BLaER1 treated with 17β-estradiol and CSF1 and Interleukin-3, amounts not matched to agents 10 nM and 100 nM (cell line): ENCODE measurements at regions not wholly inside any gene's neighbourhood (a gene's known extent, or its start where the extent isn't known, plus 50 kb on each side); places are given as distances from the start of the nearest gene placed in this dataset.
A peak's percentile ranks its signal among the peaks of the same experiment; 100 is the strongest.

Experiments used
- H3K27ac ChIP-seq, 11 experiments: shearing (Covaris generic); formaldehyde crosslinking; 2 replicates each; pipeline ENCODE4 v1.8.1; 2022
- H3K27me3 ChIP-seq, 11 experiments: shearing (Covaris generic); formaldehyde crosslinking; 2 replicates each; pipeline ENCODE4 v1.8.1; 2022
- H3K36me3 ChIP-seq, 11 experiments: shearing (Covaris generic); formaldehyde crosslinking; 2 replicates each; pipeline ENCODE4 v1.8.1; 2022
- H3K4me1 ChIP-seq, 10 experiments: shearing (Covaris generic); formaldehyde crosslinking; 2 replicates each; pipeline ENCODE4 v1.8.1; 2022
- H3K4me2 ChIP-seq, 11 experiments: shearing (Covaris generic); formaldehyde crosslinking; 2 replicates each; pipeline ENCODE4 v1.8.1; 2022
- H3K4me3 ChIP-seq, 10 experiments: shearing (Covaris generic); formaldehyde crosslinking; 2 replicates each; pipeline ENCODE4 v1.8.1; 2022
- H3K9ac ChIP-seq, 11 experiments: shearing (Covaris generic); formaldehyde crosslinking; 2 replicates each; pipeline ENCODE4 v1.8.1; 2022
- H3K9me3 ChIP-seq, 11 experiments: shearing (Covaris generic); formaldehyde crosslinking; replicated peaks in 1 of 11; 2 replicates each; pipeline ENCODE4 v1.8.1; 2022
- H4K20me1 ChIP-seq, 11 experiments: shearing (Covaris generic); formaldehyde crosslinking; 2 replicates each; pipeline ENCODE4 v1.8.1; 2022
- Cebpa-rat ChIP-seq, 11 experiments: shearing (Covaris generic); IDR thresholded peaks; 2 replicates each; pipeline ENCODE4 v1.8.1; 2022

GRCh38 chr9:135033487-135033886 lies 54.0 kb upstream of the OLFM1 start:
- H3K4me1 ChIP-seq, result peaks cover 14 to 83% (median 68%) of the 10 kb centered on the region in 10 experiments
- H4K20me1 ChIP-seq, result peaks cover 0 to 25% (median 0%) of the 10 kb centered on the region in 11 experiments; a peak in 5 of 22 replicates
- peaks cover 0 to 35% (median 0%) of the 10 kb centered on the region in 11 experiments; a peak in 6 of 22 replicates for H3K27me3 ChIP-seq
- no peak overlapping the region for H3K9ac ChIP-seq
- no peak overlapping the region for H3K4me2 ChIP-seq
- no peaks in the 10 kb centered on the region for H3K36me3 ChIP-seq
- TF ChIP-seq Cebpa-rat (IDR thresholded peaks at IDR 0.05), result no peak
- no peak overlapping the region for H3K27ac ChIP-seq
- H3K9me3 ChIP-seq, result no peaks in the 10 kb centered on the region
- no peak overlapping the region for H3K4me3 ChIP-seq

- Histone ChIP-seq H3K27ac (no peak overlapping the region), H3K4me1 (peaks cover 20 to 86% (median 73%) of the 10 kb centered on the region in 10 experiments), H3K9ac (no peak overlapping the region), H3K27me3 (peaks cover 0 to 41% (median 0%) of the 10 kb centered on the region in 11 experiments; a peak in 7 of 22 replicates), H3K36me3 (no peaks in the 10 kb centered on the region), H3K4me3 (no peak overlapping the region), H3K9me3 (no peaks in the 10 kb centered on the region), H3K4me2 (no peak overlapping the region), H4K20me1 (peaks cover 0 to 26% (median 0%) of the 10 kb centered on the region in 11 experiments; a peak in 5 of 22 replicates)
- no peak for TF ChIP-seq Cebpa-rat (IDR thresholded peaks at IDR 0.05)
Measured at GRCh38 chr9:135034106-135034505, 53.4 kb upstream of the OLFM1 start.

- H3K27ac ChIP-seq, result peak overlapping the region in 1 of 11 experiments; percentile 26; a peak in 1 of 22 replicates
- no peaks in the 10 kb centered on the region for H3K9me3 ChIP-seq
- H4K20me1 ChIP-seq, result peaks cover 0 to 26% (median 0%) of the 10 kb centered on the region in 11 experiments; a peak in 4 of 22 replicates
- 0 out of 22 replicates have a peak overlapping the region, but pooled peaks of 1 of the 11 experiments have one; percentile 10 for H3K9ac ChIP-seq
- no peak for TF ChIP-seq Cebpa-rat (IDR thresholded peaks at IDR 0.05)
- peaks cover 0 to 40% (median 0%) of the 10 kb centered on the region in 11 experiments; a peak in 7 of 22 replicates for H3K27me3 ChIP-seq
- H3K4me1 ChIP-seq, result peaks cover 20 to 84% (median 66%) of the 10 kb centered on the region in 10 experiments
- peak overlapping the region in 9 of 11 experiments; percentile 78 to 97 (median 85); a peak in 18 of 22 replicates for H3K4me2 ChIP-seq
- no peak overlapping the region for H3K4me3 ChIP-seq
- no peaks in the 10 kb centered on the region for H3K36me3 ChIP-seq
Measured at GRCh38 chr9:135035781-135036760, 51.4 kb upstream of the OLFM1 start.

- peak overlapping the region; percentile 51 to 97 (median 85) for H3K4me2 ChIP-seq
- peaks cover 0 to 40% (median 0%) of the 10 kb centered on the region in 11 experiments; a peak in 7 of 22 replicates for H3K27me3 ChIP-seq
- H4K20me1 ChIP-seq, result peaks cover 0 to 26% (median 0%) of the 10 kb centered on the region in 11 experiments; a peak in 4 of 22 replicates
- no peak for TF ChIP-seq Cebpa-rat (IDR thresholded peaks at IDR 0.05)
- peak overlapping the region in 3 of 10 experiments; percentile 6 to 23 (median 7); a peak in 2 of 20 replicates for H3K4me3 ChIP-seq
- H3K27ac ChIP-seq, result peak overlapping the region in 4 of 11 experiments; percentile 44 to 77 (median 62); a peak in 8 of 22 replicates
- no peaks in the 10 kb centered on the region for H3K9me3 ChIP-seq
- H3K4me1 ChIP-seq, result peaks cover 20 to 86% (median 65%) of the 10 kb centered on the region in 10 experiments
- peak overlapping the region in 4 of 11 experiments; percentile 28 to 65 (median 54); a peak in 7 of 22 replicates for H3K9ac ChIP-seq
- H3K36me3 ChIP-seq, result no peaks in the 10 kb centered on the region
Measured at GRCh38 chr9:135036861-135037465, 50.5 kb upstream of the OLFM1 start.

- Histone ChIP-seq H3K27ac (peak overlapping the region in 5 of 11 experiments; percentile 12 to 77 (median 66); a peak in 9 of 22 replicates), H3K4me2 (peak overlapping the region; percentile 51 to 97 (median 85)), H3K36me3 (no peaks in the 10 kb centered on the region), H3K27me3 (peaks cover 0 to 40% (median 0%) of the 10 kb centered on the region in 11 experiments; a peak in 7 of 22 replicates), H3K9me3 (no peaks in the 10 kb centered on the region), H3K9ac (peak overlapping the region in 6 of 11 experiments; percentile 9 to 73 (median 40); a peak in 8 of 22 replicates), H4K20me1 (peaks cover 0 to 26% (median 0%) of the 10 kb centered on the region in 11 experiments; a peak in 4 of 22 replicates), H3K4me3 (peak overlapping the region in 5 of 10 experiments; percentile 4 to 26 (median 7); a peak in 4 of 20 replicates), H3K4me1 (peaks cover 20 to 84% (median 59%) of the 10 kb centered on the region in 10 experiments)
- TF ChIP-seq Cebpa-rat (IDR thresholded peaks at IDR 0.05), result peak in 1 of 11 experiments; percentile 34; a peak in 1 of 22 replicates
Measured at GRCh38 chr9:135037521-135038250, 49.8 kb upstream of the OLFM1 start.
